ENCODE measurements at regions not wholly inside any gene's neighbourhood (a gene's known extent, or its start where the extent isn't known, plus 50 kb on each side); places are given as distances from the start of the nearest gene placed in this dataset.

GRCh38 chr17:45687594-45687993, 96.5 kb upstream of the CRHR1 start:
- no peak for DNase-seq (ENCODE audit: low read depth)

GRCh38 chr17:45688353-45688752, 95.8 kb upstream of the CRHR1 start:
- no peak for DNase-seq (ENCODE audit: low read depth)

- no peak for DNase-seq (ENCODE audit: low read depth)
These were observed 95.3 kb upstream of the CRHR1 start for GRCh38 chr17:45688820-45689219.

- DNase-seq (ENCODE audit: low read depth), result no peak
These were observed 94.7 kb upstream of the CRHR1 start for GRCh38 chr17:45689451-45689850.

- no peak for DNase-seq (ENCODE audit: low read depth)
These were observed 93.4 kb upstream of the CRHR1 start for GRCh38 chr17:45690625-45691275.

- no peak for DNase-seq (ENCODE audit: low read depth)
These were observed 91.5 kb upstream of the CRHR1 start for GRCh38 chr17:45692661-45693060.

GRCh38 chr17:45693792-45694191, 90.3 kb upstream of the CRHR1 start:
- DNase-seq (ENCODE audit: low read depth), result no peak

GRCh38 chr17:45696442-45696841, 87.7 kb upstream of the CRHR1 start:
- no peak for DNase-seq (ENCODE audit: low read depth)

- DNase-seq (ENCODE audit: low read depth), result no peak
These were observed 87.0 kb upstream of the CRHR1 start for GRCh38 chr17:45697076-45697475.

GRCh38 chr17:45700171-45701090, 83.7 kb upstream of the CRHR1 start:
- DNase-seq (ENCODE audit: low read depth), result no peak

GRCh38 chr17:45702666-45703266, 81.4 kb upstream of the CRHR1 start:
- no peak for DNase-seq (ENCODE audit: low read depth)

GRCh38 chr17:45703348-45703747, 80.8 kb upstream of the CRHR1 start:
- DNase-seq (ENCODE audit: low read depth), result no peak

GRCh38 chr17:45703806-45704205, 80.3 kb upstream of the CRHR1 start:
- no peak for DNase-seq (ENCODE audit: low read depth)

GRCh38 chr17:45704251-45704650, 79.9 kb upstream of the CRHR1 start:
- no peak for DNase-seq (ENCODE audit: low read depth)

GRCh38 chr17:45705123-45706009, 78.8 kb upstream of the CRHR1 start:
- DNase-seq (ENCODE audit: low read depth), result no peak

GRCh38 chr17:45706033-45706432, 78.1 kb upstream of the CRHR1 start:
- DNase-seq (ENCODE audit: low read depth), result no peak

- no peak for DNase-seq (ENCODE audit: low read depth)
These were observed 75.3 kb upstream of the CRHR1 start for GRCh38 chr17:45708707-45709290.

GRCh38 chr17:45709728-45710288, 74.3 kb upstream of the CRHR1 start:
- no peak for DNase-seq (ENCODE audit: low read depth)

GRCh38 chr17:45715787-45716186, 68.3 kb upstream of the CRHR1 start:
- DNase-seq (ENCODE audit: low read depth), result no peak

- DNase-seq (ENCODE audit: low read depth), result no peak
These were observed 65.3 kb upstream of the CRHR1 start for GRCh38 chr17:45718791-45719190.

- DNase-seq (ENCODE audit: low read depth), result no peak
These were observed 64.6 kb upstream of the CRHR1 start for GRCh38 chr17:45719335-45720071.

Data from activated T-helper 9 cell treated with anti-CD3 and anti-CD28 coated beads, Interleukin-2, amount 50 U/mL, for 16 hours (primary cell).